GM23338 (cell line): ENCODE measurements at regions not wholly inside any gene's neighbourhood (a gene's known extent, or its start where the extent isn't known, plus 50 kb on each side); places are given as distances from the start of the nearest gene placed in this dataset.

Experiments
- ATAC-seq: fragments of 200-7000 bp; cut with Tn5 transposase; 3 replicates; pipeline ENCODE4 v1.9.1; 2020
- DNase-seq: peaks from one replicate; pipeline ENCODE4 v3.0.0-alpha.2; 2015; ENCODE audit warnings: low spot score
- H2AFZ ChIP-seq: fragments of 200-600 bp; sonication (generic); 2 replicates; pipeline ENCODE4 v1.8.0; 2016; ENCODE audit warnings: antibody characterized with exemption, mild to moderate bottlenecking, moderate library complexity
- H3F3A ChIP-seq: fragments of 200-600 bp; sonication (generic); replicated peaks from 2 replicates; pipeline ENCODE4 v1.8.0; 2017; ENCODE audit warnings: antibody characterized with exemption, mixed run types, low read depth
- H3K27ac ChIP-seq: fragments of 200-600 bp; sonication (generic); 2 replicates; pipeline ENCODE4 v1.6.1; 2016; ENCODE audit warnings: low read depth
- H3K27me3 ChIP-seq: fragments of 200-600 bp; sonication (generic); 2 replicates; pipeline ENCODE4 v1.8.0; 2016; ENCODE audit warnings: mild to moderate bottlenecking, mixed run types, moderate library complexity; ENCODE audit not compliant: insufficient read depth
- H3K36me3 ChIP-seq: fragments of 200-600 bp; sonication (generic); 2 replicates; pipeline ENCODE4 v1.8.0; 2016; ENCODE audit warnings: mild to moderate bottlenecking; ENCODE audit not compliant: insufficient read depth
- H3K4me1 ChIP-seq: fragments of 200-600 bp; sonication (generic); 2 replicates; pipeline ENCODE4 v1.8.0; 2016; ENCODE audit warnings: mild to moderate bottlenecking, moderate library complexity; ENCODE audit not compliant: insufficient read depth
- H3K4me2 ChIP-seq: fragments of 200-600 bp; sonication (generic); 2 replicates; pipeline ENCODE4 v1.7.1; 2017; ENCODE audit warnings: mixed run types
- H3K4me3 ChIP-seq: fragments of 200-600 bp; sonication (generic); 2 replicates; pipeline ENCODE4 v1.6.1; 2016; ENCODE audit warnings: mixed run types
- H3K79me2 ChIP-seq: fragments of 200-600 bp; sonication (generic); replicated peaks from 2 replicates; pipeline ENCODE4 v1.8.0; 2017; ENCODE audit warnings: mild to moderate bottlenecking; ENCODE audit not compliant: insufficient read depth
- H3K9me2 ChIP-seq: fragments of 200-600 bp; sonication (generic); 2 replicates; pipeline ENCODE4 v1.8.0; 2017; ENCODE audit not compliant: insufficient read depth
- H4K20me1 ChIP-seq: fragments of 200-600 bp; sonication (generic); replicated peaks from 2 replicates; pipeline ENCODE4 v1.8.0; 2017; ENCODE audit warnings: mild to moderate bottlenecking; ENCODE audit not compliant: insufficient read depth
- H3K27ac Mint-ChIP-seq: 2 replicates; pipeline ENCODE4 v1.8.0; 2020; ENCODE audit warnings: inconsistent platforms, mild to moderate bottlenecking, moderate library complexity, mixed read lengths
- H3K27me3 Mint-ChIP-seq: 3 replicates; pipeline ENCODE4 v1.8.0; 2022; ENCODE audit warnings: low read depth, mild to moderate bottlenecking, moderate library complexity, mixed read lengths, inconsistent platforms; ENCODE audit not compliant: insufficient read depth, poor library complexity
- H3K36me3 Mint-ChIP-seq: 3 replicates; pipeline ENCODE4 v1.8.0; 2021; ENCODE audit warnings: low read depth, mild to moderate bottlenecking, inconsistent platforms, moderate library complexity, mixed read lengths
- H3K4me1 Mint-ChIP-seq: 3 replicates; pipeline ENCODE4 v1.8.0; 2020; ENCODE audit warnings: mild to moderate bottlenecking, inconsistent platforms, mixed read lengths
- H3K4me3 Mint-ChIP-seq: 3 replicates; pipeline ENCODE4 v1.8.0; 2021; ENCODE audit warnings: moderate library complexity, mild to moderate bottlenecking, inconsistent platforms, mixed read lengths
- H3K9me3 Mint-ChIP-seq: 3 replicates; pipeline ENCODE4 v1.8.0; 2020; ENCODE audit warnings: moderate library complexity, mild to moderate bottlenecking, inconsistent platforms, mixed read lengths
- EZH2 ChIP-seq: fragments of 200-600 bp; sonication (generic); IDR thresholded peaks from one replicate; pipeline ENCODE4 v1.8.0; 2017; ENCODE audit warnings: antibody characterized with exemption, mild to moderate bottlenecking, low read depth; ENCODE audit not compliant: unreplicated experiment
- EZH2phosphoT487 ChIP-seq: fragments of 200-600 bp; sonication (generic); IDR thresholded peaks from one replicate; pipeline ENCODE4 v1.8.1; 2018; ENCODE audit warnings: antibody characterized with exemption; ENCODE audit not compliant: unreplicated experiment
- JUNB ChIP-seq: IDR thresholded peaks from one replicate; pipeline ENCODE4 v1.6.1; 2016; ENCODE audit warnings: antibody characterized with exemption; ENCODE audit not compliant: unreplicated experiment
- NANOG ChIP-seq: IDR thresholded peaks from 2 replicates; pipeline ENCODE4 v1.6.1; 2016; ENCODE audit warnings: antibody characterized with exemption, borderline replicate concordance
- POLR2AphosphoS5 ChIP-seq: IDR thresholded peaks from 2 replicates; pipeline ENCODE4 v1.6.1; 2016; ENCODE audit warnings: antibody characterized with exemption, low read depth
- STAT1 ChIP-seq: IDR thresholded peaks from one replicate; pipeline ENCODE4 v1.6.1; 2016; ENCODE audit warnings: antibody characterized with exemption; ENCODE audit not compliant: unreplicated experiment
- ZNF114 ChIP-seq: fragments of 250-450 bp; sonication (Bioruptor Pico); IDR thresholded peaks from 2 replicates; pipeline ENCODE4 v1.5.0; 2020; ENCODE audit warnings: mild to moderate bottlenecking, moderate library complexity
- ZNF331 ChIP-seq: fragments of 250-450 bp; sonication (Bioruptor Pico); IDR thresholded peaks from 2 replicates; pipeline ENCODE4 v1.5.0; 2020; ENCODE audit warnings: low read depth, mild to moderate bottlenecking, moderate library complexity
- TF ChIP-seq, protein P1 (sequence below): fragments of 250-450 bp; sonication (Bioruptor Pico); IDR thresholded peaks from 2 replicates; pipeline ENCODE4 v1.5.0; 2020; ENCODE audit warnings: mild to moderate bottlenecking, moderate library complexity
- TF ChIP-seq, protein P2 (sequence below), 2 experiments: fragments of 200-600 bp in 1 of 2; sonication (generic) in 1 of 2; conservative IDR thresholded peaks; 2 replicates each; pipeline versions ENCODE4 v1.5.1 to v1.6.1; 2016 to 2017; ENCODE audit warnings: antibody characterized with exemption in 2 of 2, low read depth in 2 of 2, mild to moderate bottlenecking in 2 of 2, moderate library complexity in 1 of 2
- TF ChIP-seq, protein P3 (sequence below): IDR thresholded peaks from 2 replicates; pipeline ENCODE4 v1.6.1; 2016; ENCODE audit warnings: antibody characterized with exemption

- H2AFZ ChIP-seq, result peak overlapping the region; percentile 49; the same call in 1 of the 2 replicates
- H3K27ac ChIP-seq, result no peak overlapping the region
- no peaks in the 10 kb centered on the region for H3K9me3 Mint-ChIP-seq
- H3K79me2 ChIP-seq, result no peaks in the 10 kb centered on the region
- no peaks in the 10 kb centered on the region for H3K27me3 ChIP-seq
- H3K27ac Mint-ChIP-seq, result no peak overlapping the region
- H3K27me3 Mint-ChIP-seq, result no peaks in the 10 kb centered on the region
- TF ChIP-seq JUNB, result no peak
- no peak for TF ChIP-seq EZH2
- no peak for TF ChIP-seq ZNF114
- no peak for TF ChIP-seq STAT1
- no peak for TF ChIP-seq NANOG
- TF ChIP-seq, protein P1, sequence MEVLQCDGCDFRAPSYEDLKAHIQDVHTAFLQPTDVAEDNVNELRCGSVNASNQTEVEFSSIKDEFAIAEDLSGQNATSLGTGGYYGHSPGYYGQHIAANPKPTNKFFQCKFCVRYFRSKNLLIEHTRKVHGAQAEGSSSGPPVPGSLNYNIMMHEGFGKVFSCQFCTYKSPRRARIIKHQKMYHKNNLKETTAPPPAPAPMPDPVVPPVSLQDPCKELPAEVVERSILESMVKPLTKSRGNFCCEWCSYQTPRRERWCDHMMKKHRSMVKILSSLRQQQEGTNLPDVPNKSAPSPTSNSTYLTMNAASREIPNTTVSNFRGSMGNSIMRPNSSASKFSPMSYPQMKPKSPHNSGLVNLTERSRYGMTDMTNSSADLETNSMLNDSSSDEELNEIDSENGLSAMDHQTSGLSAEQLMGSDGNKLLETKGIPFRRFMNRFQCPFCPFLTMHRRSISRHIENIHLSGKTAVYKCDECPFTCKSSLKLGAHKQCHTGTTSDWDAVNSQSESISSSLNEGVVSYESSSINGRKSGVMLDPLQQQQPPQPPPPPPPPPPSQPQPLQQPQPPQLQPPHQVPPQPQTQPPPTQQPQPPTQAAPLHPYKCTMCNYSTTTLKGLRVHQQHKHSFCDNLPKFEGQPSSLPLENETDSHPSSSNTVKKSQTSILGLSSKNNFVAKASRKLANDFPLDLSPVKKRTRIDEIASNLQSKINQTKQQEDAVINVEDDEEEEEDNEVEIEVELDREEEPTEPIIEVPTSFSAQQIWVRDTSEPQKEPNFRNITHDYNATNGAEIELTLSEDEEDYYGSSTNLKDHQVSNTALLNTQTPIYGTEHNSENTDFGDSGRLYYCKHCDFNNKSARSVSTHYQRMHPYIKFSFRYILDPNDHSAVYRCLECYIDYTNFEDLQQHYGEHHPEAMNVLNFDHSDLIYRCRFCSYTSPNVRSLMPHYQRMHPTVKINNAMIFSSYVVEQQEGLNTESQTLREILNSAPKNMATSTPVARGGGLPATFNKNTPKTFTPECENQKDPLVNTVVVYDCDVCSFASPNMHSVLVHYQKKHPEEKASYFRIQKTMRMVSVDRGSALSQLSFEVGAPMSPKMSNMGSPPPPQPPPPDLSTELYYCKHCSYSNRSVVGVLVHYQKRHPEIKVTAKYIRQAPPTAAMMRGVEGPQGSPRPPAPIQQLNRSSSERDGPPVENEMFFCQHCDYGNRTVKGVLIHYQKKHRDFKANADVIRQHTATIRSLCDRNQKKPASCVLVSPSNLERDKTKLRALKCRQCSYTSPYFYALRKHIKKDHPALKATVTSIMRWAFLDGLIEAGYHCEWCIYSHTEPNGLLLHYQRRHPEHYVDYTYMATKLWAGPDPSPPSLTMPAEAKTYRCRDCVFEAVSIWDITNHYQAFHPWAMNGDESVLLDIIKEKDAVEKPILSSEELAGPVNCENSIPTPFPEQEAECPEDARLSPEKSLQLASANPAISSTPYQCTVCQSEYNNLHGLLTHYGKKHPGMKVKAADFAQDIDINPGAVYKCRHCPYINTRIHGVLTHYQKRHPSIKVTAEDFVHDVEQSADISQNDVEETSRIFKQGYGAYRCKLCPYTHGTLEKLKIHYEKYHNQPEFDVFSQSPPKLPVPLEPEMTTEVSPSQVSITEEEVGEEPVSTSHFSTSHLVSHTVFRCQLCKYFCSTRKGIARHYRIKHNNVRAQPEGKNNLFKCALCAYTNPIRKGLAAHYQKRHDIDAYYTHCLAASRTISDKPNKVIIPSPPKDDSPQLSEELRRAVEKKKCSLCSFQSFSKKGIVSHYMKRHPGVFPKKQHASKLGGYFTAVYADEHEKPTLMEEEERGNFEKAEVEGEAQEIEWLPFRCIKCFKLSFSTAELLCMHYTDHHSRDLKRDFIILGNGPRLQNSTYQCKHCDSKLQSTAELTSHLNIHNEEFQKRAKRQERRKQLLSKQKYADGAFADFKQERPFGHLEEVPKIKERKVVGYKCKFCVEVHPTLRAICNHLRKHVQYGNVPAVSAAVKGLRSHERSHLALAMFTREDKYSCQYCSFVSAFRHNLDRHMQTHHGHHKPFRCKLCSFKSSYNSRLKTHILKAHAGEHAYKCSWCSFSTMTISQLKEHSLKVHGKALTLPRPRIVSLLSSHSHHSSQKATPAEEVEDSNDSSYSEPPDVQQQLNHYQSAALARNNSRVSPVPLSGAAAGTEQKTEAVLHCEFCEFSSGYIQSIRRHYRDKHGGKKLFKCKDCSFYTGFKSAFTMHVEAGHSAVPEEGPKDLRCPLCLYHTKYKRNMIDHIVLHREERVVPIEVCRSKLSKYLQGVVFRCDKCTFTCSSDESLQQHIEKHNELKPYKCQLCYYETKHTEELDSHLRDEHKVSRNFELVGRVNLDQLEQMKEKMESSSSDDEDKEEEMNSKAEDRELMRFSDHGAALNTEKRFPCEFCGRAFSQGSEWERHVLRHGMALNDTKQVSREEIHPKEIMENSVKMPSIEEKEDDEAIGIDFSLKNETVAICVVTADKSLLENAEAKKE, result no peak
- TF ChIP-seq ZNF331, result no peak
- no peak for TF ChIP-seq EZH2phosphoT487
- TF ChIP-seq, protein P2, sequence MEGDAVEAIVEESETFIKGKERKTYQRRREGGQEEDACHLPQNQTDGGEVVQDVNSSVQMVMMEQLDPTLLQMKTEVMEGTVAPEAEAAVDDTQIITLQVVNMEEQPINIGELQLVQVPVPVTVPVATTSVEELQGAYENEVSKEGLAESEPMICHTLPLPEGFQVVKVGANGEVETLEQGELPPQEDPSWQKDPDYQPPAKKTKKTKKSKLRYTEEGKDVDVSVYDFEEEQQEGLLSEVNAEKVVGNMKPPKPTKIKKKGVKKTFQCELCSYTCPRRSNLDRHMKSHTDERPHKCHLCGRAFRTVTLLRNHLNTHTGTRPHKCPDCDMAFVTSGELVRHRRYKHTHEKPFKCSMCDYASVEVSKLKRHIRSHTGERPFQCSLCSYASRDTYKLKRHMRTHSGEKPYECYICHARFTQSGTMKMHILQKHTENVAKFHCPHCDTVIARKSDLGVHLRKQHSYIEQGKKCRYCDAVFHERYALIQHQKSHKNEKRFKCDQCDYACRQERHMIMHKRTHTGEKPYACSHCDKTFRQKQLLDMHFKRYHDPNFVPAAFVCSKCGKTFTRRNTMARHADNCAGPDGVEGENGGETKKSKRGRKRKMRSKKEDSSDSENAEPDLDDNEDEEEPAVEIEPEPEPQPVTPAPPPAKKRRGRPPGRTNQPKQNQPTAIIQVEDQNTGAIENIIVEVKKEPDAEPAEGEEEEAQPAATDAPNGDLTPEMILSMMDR (conservative IDR thresholded peaks at IDR 0.05; ENCODE audit: low read depth in 2 of 2), result no peak
- TF ChIP-seq, protein P3, sequence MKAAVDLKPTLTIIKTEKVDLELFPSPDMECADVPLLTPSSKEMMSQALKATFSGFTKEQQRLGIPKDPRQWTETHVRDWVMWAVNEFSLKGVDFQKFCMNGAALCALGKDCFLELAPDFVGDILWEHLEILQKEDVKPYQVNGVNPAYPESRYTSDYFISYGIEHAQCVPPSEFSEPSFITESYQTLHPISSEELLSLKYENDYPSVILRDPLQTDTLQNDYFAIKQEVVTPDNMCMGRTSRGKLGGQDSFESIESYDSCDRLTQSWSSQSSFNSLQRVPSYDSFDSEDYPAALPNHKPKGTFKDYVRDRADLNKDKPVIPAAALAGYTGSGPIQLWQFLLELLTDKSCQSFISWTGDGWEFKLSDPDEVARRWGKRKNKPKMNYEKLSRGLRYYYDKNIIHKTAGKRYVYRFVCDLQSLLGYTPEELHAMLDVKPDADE, result no peak
- no peak for TF ChIP-seq POLR2AphosphoS5
- no peaks in the 10 kb centered on the region for H3K36me3 ChIP-seq
- H3F3A ChIP-seq, result no peaks in the 10 kb centered on the region
- H3K4me1 ChIP-seq, result no peaks in the 10 kb centered on the region; the same call in 1 of the 2 replicates
- no peak overlapping the region for H3K4me3 Mint-ChIP-seq
- H3K9me2 ChIP-seq, result no peaks in the 10 kb centered on the region
- no peak; the same call in 2 of the 3 replicates for ATAC-seq
- DNase-seq, result no peak
- no peak overlapping the region for H3K4me2 ChIP-seq
- H4K20me1 ChIP-seq, result no peaks in the 10 kb centered on the region
- no peaks in the 10 kb centered on the region for H3K36me3 Mint-ChIP-seq
- H3K4me3 ChIP-seq, result no peak overlapping the region
- H3K4me1 Mint-ChIP-seq, result peaks cover 18% of the 10 kb centered on the region
Observed at GRCh38 chr12:89833337-89834252, 125.0 kb upstream of the ATP2B1 start.
